GM12891 (cell line): ENCODE measurements at regions not wholly inside any gene's neighbourhood (a gene's known extent, or its start where the extent isn't known, plus 50 kb on each side); places are given as distances from the start of the nearest gene placed in this dataset.
"Not testable (repeated sequence)": the region's sequence is repeated elsewhere in the genome, so short reads cannot be mapped to it uniquely, and the experiment has no call there.

ENCODE experiments used
- DNase-seq: peaks from one replicate; pipeline ENCODE4 v3.0.0; 2011; ENCODE audit warnings: low spot score; ENCODE audit not compliant: insufficient read length
- FAIRE-seq: peaks from 2 replicates; lab custom pipeline; 2011; peaks lifted over from hg19 to GRCh38; lab: Jason Lieb, UNC
- PAX5 ChIP-seq: IDR thresholded peaks from 2 replicates; pipeline ENCODE4 v1.6.1; 2011; ENCODE audit warnings: low read length, moderate library complexity, mild to moderate bottlenecking; ENCODE audit not compliant: insufficient read depth, severe bottlenecking
- POLR2A ChIP-seq: IDR thresholded peaks from 2 replicates; pipeline ENCODE4 v1.6.1; 2011; ENCODE audit warnings: low read depth, low read length, control low read depth
- POLR2AphosphoS5 ChIP-seq: IDR thresholded peaks from 2 replicates; pipeline ENCODE4 v1.6.1; 2011; ENCODE audit warnings: low read depth, low read length, control low read depth
- POU2F2 ChIP-seq: IDR thresholded peaks from 2 replicates; pipeline ENCODE4 v1.6.1; 2011; ENCODE audit warnings: low read depth, mild to moderate bottlenecking, control low read depth, low read length, moderate library complexity
- SPI1 ChIP-seq: IDR thresholded peaks from 2 replicates; pipeline ENCODE4 v1.6.1; 2011; ENCODE audit warnings: low read depth, low read length, control low read depth
- TAF1 ChIP-seq: IDR thresholded peaks from 2 replicates; pipeline ENCODE4 v1.6.1; 2011; ENCODE audit warnings: low read depth, low read length, control low read depth

DNA sequence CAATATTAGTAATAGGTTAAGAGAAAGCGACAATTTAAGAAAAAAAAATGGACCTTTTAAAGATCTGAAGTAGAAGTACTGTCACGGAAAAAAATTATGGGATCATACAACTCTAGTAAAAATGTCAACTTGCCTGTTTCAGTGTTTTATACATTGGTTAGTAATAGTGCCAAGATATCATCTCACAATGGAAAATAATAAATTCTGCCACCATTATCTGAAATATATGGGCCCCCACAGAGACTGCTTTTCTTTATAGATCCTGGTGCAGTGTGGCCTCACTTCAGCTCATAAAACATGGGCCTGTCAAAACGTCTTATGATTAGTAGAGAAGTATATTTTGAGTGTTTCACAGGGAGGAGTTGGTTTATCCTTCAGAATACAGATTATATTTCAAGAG lies 266.3 kb upstream of the EPHA6 start:
- DNase-seq = no peak
- TF ChIP-seq SPI1 (no peak), POLR2A (no peak), TAF1 (no peak), PAX5 (no peak), POU2F2 (no peak), POLR2AphosphoS5 (no peak)
- FAIRE-seq = no peak

DNA sequence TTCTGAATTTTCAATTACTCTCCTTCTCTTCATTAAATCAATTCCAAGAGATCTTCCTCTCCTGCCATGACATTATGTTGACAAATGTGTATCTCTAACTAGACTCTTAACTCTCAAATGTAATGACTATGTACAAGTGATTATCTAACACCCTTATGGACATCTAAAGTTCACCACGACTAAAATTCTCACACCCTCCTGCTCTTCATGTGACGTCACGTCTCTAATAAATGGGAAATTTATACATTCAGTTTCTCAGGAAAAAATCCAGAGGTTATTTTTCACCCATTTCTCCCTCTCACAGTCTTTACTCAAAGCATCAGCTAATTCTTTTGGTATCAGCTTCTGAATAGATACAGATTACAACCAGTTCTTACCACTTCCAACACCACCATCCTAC lies 237.5 kb upstream of the EPHA6 start:
- DNase-seq (no peak), FAIRE-seq (no peak)
- TF ChIP-seq POLR2A (no peak), PAX5 (no peak), POLR2AphosphoS5 (no peak), POU2F2 (no peak), TAF1 (no peak), SPI1 (no peak)

- no peak for TF ChIP-seq TAF1
- no peak for TF ChIP-seq SPI1
- no peak for TF ChIP-seq POU2F2
- TF ChIP-seq POLR2AphosphoS5 = no peak
- no peak for TF ChIP-seq POLR2A
- no peak for TF ChIP-seq PAX5
- FAIRE-seq = no peak
- no peak for DNase-seq
Measured at GRCh38 chr3:96584066-96584465, 230.3 kb upstream of the EPHA6 start.

DNA sequence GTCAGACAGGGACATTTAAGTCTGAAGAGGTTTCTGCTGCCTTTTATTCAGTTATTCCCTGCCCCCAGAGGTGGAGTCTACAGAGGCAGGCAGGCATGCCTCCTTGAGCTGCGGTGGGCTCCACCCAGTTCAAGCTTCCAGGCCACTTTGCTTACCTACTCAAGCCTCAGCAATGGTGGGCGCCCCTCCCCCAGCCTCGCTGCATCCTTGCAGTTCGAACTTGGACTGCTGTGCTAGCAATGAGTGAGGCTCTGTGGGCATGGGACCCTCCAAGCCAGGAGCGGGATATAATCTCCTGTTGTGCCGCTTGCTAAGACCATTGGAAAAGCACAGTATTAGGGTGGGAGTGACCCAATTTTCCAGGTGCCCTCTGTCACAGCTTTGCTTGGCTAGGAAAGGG lies 207.5 kb upstream of the EPHA6 start:
- FAIRE-seq, DNase-seq: not testable (repeated sequence)

DNA sequence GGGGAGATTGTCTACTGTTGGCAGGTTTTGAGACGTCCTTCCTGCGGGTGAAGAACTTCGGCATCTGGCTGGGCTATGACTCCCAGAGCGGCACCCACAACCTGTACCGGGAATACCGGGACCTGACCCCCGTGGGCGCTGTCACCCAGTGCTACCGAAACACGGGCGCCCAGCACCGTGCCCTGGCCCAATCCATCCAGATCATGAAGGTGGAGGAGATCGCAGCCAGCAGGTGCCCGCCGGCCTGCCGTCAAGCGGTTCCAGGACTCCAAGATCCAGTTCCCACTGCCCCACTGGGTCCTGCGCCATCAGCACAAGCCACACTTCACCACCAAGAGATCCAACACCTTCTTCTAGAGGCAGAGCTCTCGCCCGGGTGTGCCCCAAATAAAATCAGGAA lies 194.9 kb upstream of the EPHA6 start:
- TF ChIP-seq POLR2AphosphoS5 = no peak
- no peak for TF ChIP-seq PAX5
- TF ChIP-seq SPI1 = no peak
- TF ChIP-seq POU2F2 = no peak
- TF ChIP-seq POLR2A = no peak
- no peak for TF ChIP-seq TAF1
- FAIRE-seq (no peak), DNase-seq (no peak)

DNA sequence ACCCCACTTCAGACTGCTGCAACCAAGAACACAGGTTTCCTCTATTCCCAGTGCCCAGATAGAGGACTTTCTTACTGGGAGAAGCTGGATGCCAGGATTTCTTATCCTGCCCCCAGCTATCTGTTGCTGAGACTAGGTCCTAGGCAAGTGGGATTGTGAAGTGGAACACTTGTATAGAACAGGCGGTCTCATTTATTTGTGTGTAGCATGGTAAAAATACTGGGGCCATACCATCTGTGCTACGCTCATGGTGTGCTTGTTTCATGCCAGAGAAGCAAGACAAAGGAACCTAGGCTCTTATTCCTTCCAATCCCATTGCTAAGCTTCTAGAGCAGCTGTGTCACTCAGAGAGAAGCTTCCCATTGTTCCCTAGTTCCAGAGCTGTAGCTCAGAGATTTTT lies 191.5 kb upstream of the EPHA6 start:
- no peak for TF ChIP-seq SPI1
- no peak for TF ChIP-seq PAX5
- no peak for TF ChIP-seq POLR2A
- TF ChIP-seq POLR2AphosphoS5 = no peak
- TF ChIP-seq TAF1 = no peak
- TF ChIP-seq POU2F2 = no peak
- DNase-seq (no peak), FAIRE-seq (no peak)

DNA sequence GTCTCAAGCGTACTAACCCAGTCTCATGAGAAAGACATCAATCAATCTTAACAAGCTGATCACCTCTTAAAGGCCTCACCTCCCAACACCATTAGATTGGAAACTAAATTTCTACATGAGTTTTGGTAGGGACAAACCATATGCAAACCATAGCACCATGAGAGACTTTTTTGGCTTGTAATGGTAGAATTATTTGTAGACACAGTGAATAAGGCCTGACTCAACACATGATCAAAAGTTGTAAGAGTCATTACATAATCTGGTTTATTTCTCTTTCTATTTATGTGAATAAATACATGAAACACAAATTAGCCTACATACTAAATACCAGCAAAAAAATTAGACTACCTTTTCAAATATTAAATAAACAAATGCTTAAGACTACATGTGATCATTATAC lies 183.3 kb upstream of the EPHA6 start:
- FAIRE-seq (no peak), DNase-seq (no peak)
- no peak for TF ChIP-seq PAX5
- TF ChIP-seq TAF1 = no peak
- TF ChIP-seq POLR2A = no peak
- TF ChIP-seq SPI1 = no peak
- no peak for TF ChIP-seq POU2F2
- TF ChIP-seq POLR2AphosphoS5 = no peak

- FAIRE-seq (no peak), DNase-seq (no peak)
Measured at GRCh38 chr3:96646596-96646995, 167.8 kb upstream of the EPHA6 start.

GRCh38 chr3:96657710-96658109 lies 156.7 kb upstream of the EPHA6 start:
- no peak for FAIRE-seq
- no peak for DNase-seq
- TF ChIP-seq POU2F2 (no peak), POLR2AphosphoS5 (no peak), SPI1 (no peak), POLR2A (no peak), PAX5 (no peak), TAF1 (no peak)

More at GRCh38 chr3:96646596-96646995, 167.8 kb upstream of the EPHA6 start:
- no peak for TF ChIP-seq POU2F2
- no peak for TF ChIP-seq POLR2A
- no peak for TF ChIP-seq POLR2AphosphoS5
- no peak for TF ChIP-seq PAX5
- TF ChIP-seq SPI1 = no peak
- TF ChIP-seq TAF1 = no peak

- not testable (repeated sequence) for FAIRE-seq, DNase-seq
Measured at GRCh38 chr3:96671861-96672595, 142.4 kb upstream of the EPHA6 start.
